ENCODE measurements at regions not wholly inside any gene's neighbourhood (a gene's known extent, or its start where the extent isn't known, plus 50 kb on each side); places are given as distances from the start of the nearest gene placed in this dataset.
"Not testable (repeated sequence)": the region's sequence is repeated elsewhere in the genome, so short reads cannot be mapped to it uniquely, and the experiment has no call there.

- Histone ChIP-seq H3K4me1 (ENCODE audit: control insufficient read depth, insufficient read depth, low read length) (no peaks in the 10 kb centered on the region), H3K9ac (ENCODE audit: low read length) (no peak overlapping the region), H3K27me3 (ENCODE audit: control insufficient read depth, insufficient read depth, low read length) (no peaks in the 10 kb centered on the region), H3K9me3 (ENCODE audit: control insufficient read depth, low read length) (no peaks in the 10 kb centered on the region), H3K4me3 (ENCODE audit: low read length) (no peak overlapping the region), H3K36me3 (ENCODE audit: control insufficient read depth, insufficient read depth, low read length) (no peaks in the 10 kb centered on the region)
Observed at GRCh38 chr7:4606797-4607196, 75.3 kb upstream of the FOXK1 start.

- no peaks in the 10 kb centered on the region for H3K27me3 ChIP-seq (ENCODE audit: control insufficient read depth, insufficient read depth, low read length)
- no peaks in the 10 kb centered on the region for H3K9me3 ChIP-seq (ENCODE audit: control insufficient read depth, low read length)
- H3K4me1 ChIP-seq (ENCODE audit: control insufficient read depth, insufficient read depth, low read length) = no peaks in the 10 kb centered on the region
- H3K36me3 ChIP-seq (ENCODE audit: control insufficient read depth, insufficient read depth, low read length) = no peaks in the 10 kb centered on the region
- no peak overlapping the region for H3K4me3 ChIP-seq (ENCODE audit: low read length)
- H3K9ac ChIP-seq (ENCODE audit: low read length) = no peak overlapping the region
Observed at GRCh38 chr7:4607311-4607729, 74.8 kb upstream of the FOXK1 start.

DNA sequence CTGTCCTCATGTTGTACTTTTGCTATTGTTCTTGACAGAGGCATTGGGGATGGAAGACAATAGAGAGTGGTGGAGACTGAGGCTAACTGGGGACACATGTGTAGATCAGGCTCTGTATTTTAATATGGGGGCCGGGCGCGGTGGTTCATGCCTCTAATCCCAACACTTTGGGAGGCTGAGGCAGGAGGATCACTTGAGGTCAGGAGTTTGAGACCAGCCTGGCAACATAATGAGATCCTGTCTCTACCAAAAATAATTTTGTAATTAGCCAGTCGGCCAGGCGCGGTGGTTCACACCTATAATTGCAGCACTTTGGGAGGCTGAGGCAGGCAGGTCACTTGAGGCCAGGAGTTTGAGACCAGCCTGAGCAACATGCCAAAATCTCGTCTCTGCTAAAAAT is 72.5 kb upstream of the FOXK1 start:
- H3K9me3 ChIP-seq (ENCODE audit: control insufficient read depth, low read length); H3K9ac ChIP-seq (ENCODE audit: low read length); H3K4me3 ChIP-seq (ENCODE audit: low read length); H3K27me3 ChIP-seq (ENCODE audit: control insufficient read depth, insufficient read depth, low read length); H3K36me3 ChIP-seq (ENCODE audit: control insufficient read depth, insufficient read depth, low read length): not testable (repeated sequence)
- peaks cover 11% of the 10 kb centered on the region for H3K4me1 ChIP-seq (ENCODE audit: control insufficient read depth, insufficient read depth, low read length)

GRCh38 chr7:4610768-4611467 is 71.2 kb upstream of the FOXK1 start:
- H3K9me3 ChIP-seq (ENCODE audit: control insufficient read depth, low read length) = no peaks in the 10 kb centered on the region
- no peaks in the 10 kb centered on the region for H3K36me3 ChIP-seq (ENCODE audit: control insufficient read depth, insufficient read depth, low read length)
- H3K4me3 ChIP-seq (ENCODE audit: low read length) = no peak overlapping the region
- H3K9ac ChIP-seq (ENCODE audit: low read length) = no peak overlapping the region
- H3K27me3 ChIP-seq (ENCODE audit: control insufficient read depth, insufficient read depth, low read length) = peaks cover 4% of the 10 kb centered on the region
- H3K4me1 ChIP-seq (ENCODE audit: control insufficient read depth, insufficient read depth, low read length) = peaks cover 11% of the 10 kb centered on the region

- H3K4me1 ChIP-seq (ENCODE audit: control insufficient read depth, insufficient read depth, low read length) = peaks cover 11% of the 10 kb centered on the region
- H3K4me3 ChIP-seq (ENCODE audit: low read length) = no peak overlapping the region
- no peaks in the 10 kb centered on the region for H3K9me3 ChIP-seq (ENCODE audit: control insufficient read depth, low read length)
- H3K9ac ChIP-seq (ENCODE audit: low read length) = no peak overlapping the region
- peaks cover 4% of the 10 kb centered on the region for H3K27me3 ChIP-seq (ENCODE audit: control insufficient read depth, insufficient read depth, low read length)
- no peaks in the 10 kb centered on the region for H3K36me3 ChIP-seq (ENCODE audit: control insufficient read depth, insufficient read depth, low read length)
Observed at GRCh38 chr7:4612237-4612636, 69.9 kb upstream of the FOXK1 start.

GRCh38 chr7:4612939-4613841 is 68.9 kb upstream of the FOXK1 start:
- Histone ChIP-seq H3K4me1 (ENCODE audit: control insufficient read depth, insufficient read depth, low read length) (peaks cover 11% of the 10 kb centered on the region), H3K27me3 (ENCODE audit: control insufficient read depth, insufficient read depth, low read length) (peaks cover 4% of the 10 kb centered on the region), H3K4me3 (ENCODE audit: low read length) (peak overlapping the region; percentile 1), H3K9me3 (ENCODE audit: control insufficient read depth, low read length) (no peaks in the 10 kb centered on the region), H3K9ac (ENCODE audit: low read length) (peak overlapping the region; percentile 10), H3K36me3 (ENCODE audit: control insufficient read depth, insufficient read depth, low read length) (no peaks in the 10 kb centered on the region)

DNA sequence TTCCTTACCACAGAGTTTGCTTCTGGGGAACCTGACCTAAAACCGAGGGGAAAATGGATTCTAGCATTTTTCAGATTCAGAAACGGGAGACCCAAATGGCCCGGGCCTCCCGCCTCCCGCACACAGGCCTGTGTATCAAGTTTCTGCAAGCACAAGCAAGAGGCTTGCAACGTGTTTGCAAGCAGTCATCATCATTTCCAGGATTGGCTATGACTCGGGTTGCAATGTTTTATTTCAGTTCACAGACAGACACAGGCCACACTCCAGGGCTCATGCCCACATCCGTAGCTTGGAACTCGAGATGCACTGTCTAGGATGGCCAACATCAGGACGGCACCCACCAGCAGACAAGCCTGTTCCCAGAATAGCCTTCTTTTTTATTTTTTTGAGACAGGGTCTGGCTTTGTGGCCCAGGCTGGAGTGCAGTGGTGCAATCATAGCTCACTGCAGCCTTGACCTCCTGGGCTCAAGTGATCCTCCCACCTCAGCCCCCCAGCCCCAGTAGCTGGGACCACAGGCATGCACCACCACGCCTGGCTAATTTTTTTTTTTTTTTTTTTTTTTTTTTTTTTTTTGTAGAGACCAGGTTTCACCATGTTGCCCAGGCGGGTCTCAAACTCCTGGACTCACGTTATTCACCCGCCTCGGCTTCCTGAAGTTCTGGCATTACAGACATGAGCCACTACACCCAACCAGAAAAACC is 68.1 kb upstream of the FOXK1 start:
- no peak overlapping the region for H3K4me3 ChIP-seq (ENCODE audit: low read length)
- H3K9me3 ChIP-seq (ENCODE audit: control insufficient read depth, low read length) = no peaks in the 10 kb centered on the region
- H3K36me3 ChIP-seq (ENCODE audit: control insufficient read depth, insufficient read depth, low read length) = no peaks in the 10 kb centered on the region
- peaks cover 4% of the 10 kb centered on the region for H3K27me3 ChIP-seq (ENCODE audit: control insufficient read depth, insufficient read depth, low read length)
- H3K4me1 ChIP-seq (ENCODE audit: control insufficient read depth, insufficient read depth, low read length) = peaks cover 11% of the 10 kb centered on the region
- peak overlapping the region; percentile 10 for H3K9ac ChIP-seq (ENCODE audit: low read length)

- no peak overlapping the region for H3K9ac ChIP-seq (ENCODE audit: low read length)
- H3K36me3 ChIP-seq (ENCODE audit: control insufficient read depth, insufficient read depth, low read length) = no peaks in the 10 kb centered on the region
- no peaks in the 10 kb centered on the region for H3K9me3 ChIP-seq (ENCODE audit: control insufficient read depth, low read length)
- no peak overlapping the region for H3K4me3 ChIP-seq (ENCODE audit: low read length)
- H3K4me1 ChIP-seq (ENCODE audit: control insufficient read depth, insufficient read depth, low read length) = peaks cover 20% of the 10 kb centered on the region
- H3K27me3 ChIP-seq (ENCODE audit: control insufficient read depth, insufficient read depth, low read length) = peaks cover 4% of the 10 kb centered on the region
Observed at GRCh38 chr7:4616116-4616515, 66.0 kb upstream of the FOXK1 start.

GRCh38 chr7:4621396-4621795 is 60.7 kb upstream of the FOXK1 start:
- no peak overlapping the region for H3K9ac ChIP-seq (ENCODE audit: low read length)
- H3K4me1 ChIP-seq (ENCODE audit: control insufficient read depth, insufficient read depth, low read length) = peaks cover 9% of the 10 kb centered on the region
- no peak overlapping the region for H3K4me3 ChIP-seq (ENCODE audit: low read length)
- no peaks in the 10 kb centered on the region for H3K27me3 ChIP-seq (ENCODE audit: control insufficient read depth, insufficient read depth, low read length)
- no peaks in the 10 kb centered on the region for H3K36me3 ChIP-seq (ENCODE audit: control insufficient read depth, insufficient read depth, low read length)
- H3K9me3 ChIP-seq (ENCODE audit: control insufficient read depth, low read length) = no peaks in the 10 kb centered on the region

DNA sequence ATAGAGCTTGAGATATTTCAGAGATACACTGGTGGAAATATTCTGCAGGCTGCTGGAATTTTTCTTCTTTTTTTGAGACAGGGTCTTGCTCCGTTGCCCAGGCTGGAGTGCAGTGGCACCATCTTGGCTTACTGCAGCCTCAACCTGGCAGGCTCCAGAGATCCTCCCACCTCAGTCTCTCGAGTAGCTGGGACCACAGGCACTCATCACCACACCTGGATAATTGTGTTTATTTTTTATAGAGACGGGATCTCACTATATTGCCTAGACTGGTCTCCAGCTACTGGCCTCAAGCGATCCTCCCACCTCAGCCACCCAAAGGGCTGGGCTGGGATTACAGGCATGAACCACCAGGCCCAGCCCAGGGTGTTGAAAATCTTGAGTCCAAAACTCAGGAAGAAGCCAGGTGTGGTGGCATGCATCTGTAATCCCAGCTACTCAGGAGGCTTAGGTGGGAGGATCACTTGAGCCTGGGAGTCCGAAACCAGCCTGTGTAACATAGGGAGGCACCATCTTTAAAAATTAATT is 55.7 kb upstream of the FOXK1 start:
- Histone ChIP-seq H3K27me3 (ENCODE audit: control insufficient read depth, insufficient read depth, low read length) (peaks cover 6% of the 10 kb centered on the region), H3K9me3 (ENCODE audit: control insufficient read depth, low read length) (no peaks in the 10 kb centered on the region), H3K4me3 (ENCODE audit: low read length) (no peak overlapping the region), H3K4me1 (ENCODE audit: control insufficient read depth, insufficient read depth, low read length) (peaks cover 2% of the 10 kb centered on the region), H3K9ac (ENCODE audit: low read length) (no peak overlapping the region), H3K36me3 (ENCODE audit: control insufficient read depth, insufficient read depth, low read length) (no peaks in the 10 kb centered on the region)

- Histone ChIP-seq H3K9me3 (ENCODE audit: control insufficient read depth, low read length) (no peaks in the 10 kb centered on the region), H3K4me1 (ENCODE audit: control insufficient read depth, insufficient read depth, low read length) (peaks cover 6% of the 10 kb centered on the region), H3K9ac (ENCODE audit: low read length) (no peak overlapping the region), H3K36me3 (ENCODE audit: control insufficient read depth, insufficient read depth, low read length) (no peaks in the 10 kb centered on the region), H3K4me3 (ENCODE audit: low read length) (no peak overlapping the region), H3K27me3 (ENCODE audit: control insufficient read depth, insufficient read depth, low read length) (peaks cover 6% of the 10 kb centered on the region)
Observed at GRCh38 chr7:4629287-4629895, 52.7 kb upstream of the FOXK1 start.

Data from mucosa of stomach (tissue), 1 donor.